ENCODE measurements at regions not wholly inside any gene's neighbourhood (a gene's known extent, or its start where the extent isn't known, plus 50 kb on each side); places are given as distances from the start of the nearest gene placed in this dataset.
"Not testable (repeated sequence)": the region's sequence is repeated elsewhere in the genome, so short reads cannot be mapped to it uniquely, and the experiment has no call there.

DNA sequence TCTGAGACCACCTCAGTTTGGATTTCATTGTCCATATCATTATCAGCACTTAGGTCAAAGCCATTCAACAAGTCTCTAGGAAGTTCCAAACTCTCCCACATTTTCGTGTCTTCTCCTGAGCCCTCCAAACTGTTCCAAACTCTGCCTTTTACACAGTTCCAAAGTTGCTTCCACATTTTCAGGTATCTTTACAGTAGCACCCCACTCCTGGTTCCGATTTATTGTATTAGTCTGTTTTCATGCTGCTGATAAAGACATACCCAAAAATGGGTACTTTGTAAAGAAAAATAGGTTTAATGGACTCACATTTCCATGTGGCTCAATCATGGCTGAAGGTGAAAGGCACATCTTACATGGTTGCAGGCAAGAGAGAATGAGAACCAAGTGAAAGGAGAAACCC is 646.4 kb upstream of the LRFN5 start:
- H3K4me1 ChIP-seq (ENCODE audit: insufficient read depth, low read length); H3K27ac ChIP-seq (ENCODE audit: low read length); H3K27me3 ChIP-seq (ENCODE audit: insufficient read depth, low read length); H3K4me3 ChIP-seq (ENCODE audit: low read length); H3K9ac ChIP-seq (ENCODE audit: low read depth, low read length): not testable (repeated sequence)
- H3K9me3 ChIP-seq (ENCODE audit: insufficient read depth, low read depth, low read length): peaks cover 17% of the 10 kb centered on the region
- H3K36me3 ChIP-seq (ENCODE audit: insufficient read depth, low read depth, low read length): peaks cover 25% of the 10 kb centered on the region

DNA sequence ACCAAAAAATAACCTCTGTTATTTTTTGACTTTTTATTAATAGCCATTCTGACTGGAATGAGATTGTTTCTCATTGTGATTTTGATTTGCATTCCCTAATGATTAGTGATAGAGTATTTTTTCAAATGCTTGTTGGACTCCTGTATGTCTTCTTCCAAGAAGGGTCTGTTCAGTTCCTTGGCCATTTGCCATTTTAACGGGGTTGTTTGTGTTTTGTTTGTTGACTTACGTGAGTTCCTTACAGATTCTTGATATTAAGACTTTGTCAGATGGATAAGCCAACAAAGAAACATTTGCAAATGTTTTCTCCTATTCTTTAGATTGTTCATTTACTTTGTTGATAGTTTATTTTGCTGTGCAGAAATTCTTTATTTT is 651.6 kb upstream of the LRFN5 start:
- Histone ChIP-seq H3K4me3 (ENCODE audit: low read length) (peak overlapping the region; percentile 81), H3K4me1 (ENCODE audit: insufficient read depth, low read length) (no peaks in the 10 kb centered on the region), H3K27me3 (ENCODE audit: insufficient read depth, low read length) (no peaks in the 10 kb centered on the region), H3K36me3 (ENCODE audit: insufficient read depth, low read depth, low read length) (peaks cover 16% of the 10 kb centered on the region), H3K9me3 (ENCODE audit: insufficient read depth, low read depth, low read length) (peaks cover 16% of the 10 kb centered on the region), H3K9ac (ENCODE audit: low read depth, low read length) (peak overlapping the region; percentile 80), H3K27ac (ENCODE audit: low read length) (no peak overlapping the region)

DNA sequence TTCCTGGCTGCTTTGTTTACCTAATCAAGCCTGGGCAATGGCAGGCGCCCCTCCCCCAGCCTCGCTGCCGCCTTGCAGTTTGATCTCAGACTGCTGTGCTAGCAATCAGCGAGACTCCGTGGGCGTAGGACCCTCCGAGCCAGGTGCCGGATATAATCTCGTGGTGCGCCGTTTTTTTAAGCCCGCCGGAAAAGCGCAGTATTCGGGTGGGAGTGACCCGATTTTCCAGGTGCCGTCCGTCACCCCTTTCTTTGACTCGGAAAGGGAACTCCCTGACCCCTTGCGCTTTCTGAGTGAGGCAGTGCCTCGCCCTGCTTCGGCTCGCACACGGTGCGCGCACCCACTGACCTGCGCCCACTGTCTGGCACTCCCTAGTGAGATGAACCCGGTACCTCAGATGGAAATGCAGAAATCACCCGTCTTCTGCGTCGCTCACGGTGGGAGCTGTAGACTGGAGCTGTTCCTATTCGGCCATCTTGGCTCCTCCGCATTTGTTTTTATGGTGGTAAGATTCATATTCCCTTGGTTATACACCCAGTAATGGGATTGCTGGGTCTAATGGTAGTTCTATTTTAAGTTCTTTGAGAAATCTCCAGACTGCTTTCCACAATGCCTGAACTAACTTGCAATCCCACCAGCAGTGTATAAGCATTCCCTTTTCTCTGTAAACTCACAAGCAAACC is 652.1 kb upstream of the LRFN5 start:
- Histone ChIP-seq H3K4me3 (ENCODE audit: low read length) (peak overlapping the region; percentile 81), H3K9me3 (ENCODE audit: insufficient read depth, low read depth, low read length) (peaks cover 11% of the 10 kb centered on the region), H3K36me3 (ENCODE audit: insufficient read depth, low read depth, low read length) (peaks cover 12% of the 10 kb centered on the region), H3K9ac (ENCODE audit: low read depth, low read length) (peak overlapping the region; percentile 80)
- H3K4me1 ChIP-seq (ENCODE audit: insufficient read depth, low read length); H3K27me3 ChIP-seq (ENCODE audit: insufficient read depth, low read length); H3K27ac ChIP-seq (ENCODE audit: low read length): not testable (repeated sequence)

DNA sequence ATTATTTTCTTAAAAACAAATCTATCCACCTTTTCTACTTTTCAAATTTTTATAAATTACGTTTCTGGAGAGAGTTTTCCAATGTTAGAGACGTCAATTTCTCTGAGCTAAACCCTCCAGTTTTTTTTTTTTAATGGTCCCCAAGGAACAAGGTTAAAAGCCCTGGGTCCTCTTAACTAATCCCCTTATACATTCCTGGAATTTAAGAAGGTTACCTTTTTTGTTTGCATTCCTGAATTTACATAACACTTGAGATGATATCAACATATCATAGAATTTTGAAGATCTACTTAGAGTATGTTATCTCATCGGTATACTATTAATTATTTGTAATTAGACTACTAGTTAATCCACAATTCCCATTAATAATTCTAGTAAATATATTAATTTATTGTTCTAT is 662.2 kb upstream of the LRFN5 start:
- Histone ChIP-seq H3K36me3 (ENCODE audit: insufficient read depth, low read depth, low read length) (no peaks in the 10 kb centered on the region), H3K27ac (ENCODE audit: low read length) (no peak overlapping the region), H3K4me1 (ENCODE audit: insufficient read depth, low read length) (no peaks in the 10 kb centered on the region; the same call in 1 of the 2 replicates), H3K27me3 (ENCODE audit: insufficient read depth, low read length) (no peaks in the 10 kb centered on the region), H3K9ac (ENCODE audit: low read depth, low read length) (no peak overlapping the region), H3K9me3 (ENCODE audit: insufficient read depth, low read depth, low read length) (no peaks in the 10 kb centered on the region), H3K4me3 (ENCODE audit: low read length) (no peak overlapping the region)

DNA sequence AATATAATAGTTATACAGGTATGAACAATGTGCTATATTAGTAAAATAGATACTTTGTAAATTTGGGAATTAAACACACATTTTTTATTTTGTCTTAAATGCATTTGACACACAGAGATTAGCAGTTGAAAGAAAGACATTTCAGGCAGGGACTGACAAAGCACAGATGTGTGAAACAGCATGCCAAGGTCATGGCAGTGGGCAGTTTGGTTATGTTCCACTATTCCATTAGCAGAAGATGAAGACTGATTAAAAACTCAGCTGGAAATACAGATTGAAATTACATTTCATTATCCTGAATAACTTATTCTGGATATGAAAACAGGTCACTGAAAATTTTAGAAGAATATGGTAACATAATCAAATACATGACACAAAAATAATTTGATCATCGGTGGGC is 669.8 kb upstream of the LRFN5 start:
- Histone ChIP-seq H3K4me1 (ENCODE audit: insufficient read depth, low read length) (no peaks in the 10 kb centered on the region), H3K27ac (ENCODE audit: low read length) (no peak overlapping the region), H3K4me3 (ENCODE audit: low read length) (no peak overlapping the region), H3K9me3 (ENCODE audit: insufficient read depth, low read depth, low read length) (no peaks in the 10 kb centered on the region), H3K36me3 (ENCODE audit: insufficient read depth, low read depth, low read length) (no peaks in the 10 kb centered on the region), H3K27me3 (ENCODE audit: insufficient read depth, low read length) (no peaks in the 10 kb centered on the region), H3K9ac (ENCODE audit: low read depth, low read length) (no peak overlapping the region)

DNA sequence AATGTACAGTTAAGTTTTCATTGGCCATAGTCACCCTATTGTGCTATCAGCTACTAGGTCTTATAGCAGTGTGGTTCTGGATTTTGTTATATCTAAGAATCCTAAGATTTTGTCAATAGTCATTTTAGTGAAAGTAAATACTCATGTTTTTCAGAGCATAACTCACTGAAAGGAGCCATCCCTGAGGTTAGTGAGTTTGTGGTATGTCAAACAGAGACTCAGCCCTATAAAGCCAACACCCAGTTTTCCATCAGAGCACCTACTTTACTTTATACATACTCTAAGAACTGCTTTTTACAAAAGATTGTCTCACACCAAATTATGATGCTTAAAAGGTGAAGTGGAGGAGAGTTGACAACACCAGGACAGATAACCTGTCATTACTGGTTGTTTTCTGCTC is 686.3 kb upstream of the LRFN5 start:
- H3K9ac ChIP-seq (ENCODE audit: low read depth, low read length): no peak overlapping the region
- H3K27ac ChIP-seq (ENCODE audit: low read length): no peak overlapping the region
- no peaks in the 10 kb centered on the region for H3K27me3 ChIP-seq (ENCODE audit: insufficient read depth, low read length)
- no peaks in the 10 kb centered on the region for H3K9me3 ChIP-seq (ENCODE audit: insufficient read depth, low read depth, low read length)
- H3K4me3 ChIP-seq (ENCODE audit: low read length): no peak overlapping the region
- H3K4me1 ChIP-seq (ENCODE audit: insufficient read depth, low read length): no peaks in the 10 kb centered on the region
- H3K36me3 ChIP-seq (ENCODE audit: insufficient read depth, low read depth, low read length): no peaks in the 10 kb centered on the region

DNA sequence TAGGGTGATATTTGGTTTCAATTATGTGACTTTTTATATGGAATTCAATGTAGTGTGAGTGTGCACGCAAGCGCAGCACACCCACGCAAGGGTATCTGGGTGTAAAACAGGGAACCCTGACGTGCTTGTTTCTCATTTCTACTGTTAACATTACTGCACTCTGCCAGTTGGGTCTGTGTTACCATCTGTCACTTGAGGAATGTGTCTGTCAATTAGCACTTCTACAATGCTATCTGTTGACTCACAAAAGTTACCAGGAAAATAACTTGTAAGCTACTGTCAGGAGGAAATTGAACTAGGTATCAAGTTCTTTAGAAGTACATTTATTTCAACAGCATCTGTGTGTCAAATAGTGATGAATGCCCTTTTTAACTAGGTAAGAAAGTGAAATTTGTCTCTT is 695.5 kb upstream of the LRFN5 start:
- H3K9me3 ChIP-seq (ENCODE audit: insufficient read depth, low read depth, low read length): no peaks in the 10 kb centered on the region

DNA sequence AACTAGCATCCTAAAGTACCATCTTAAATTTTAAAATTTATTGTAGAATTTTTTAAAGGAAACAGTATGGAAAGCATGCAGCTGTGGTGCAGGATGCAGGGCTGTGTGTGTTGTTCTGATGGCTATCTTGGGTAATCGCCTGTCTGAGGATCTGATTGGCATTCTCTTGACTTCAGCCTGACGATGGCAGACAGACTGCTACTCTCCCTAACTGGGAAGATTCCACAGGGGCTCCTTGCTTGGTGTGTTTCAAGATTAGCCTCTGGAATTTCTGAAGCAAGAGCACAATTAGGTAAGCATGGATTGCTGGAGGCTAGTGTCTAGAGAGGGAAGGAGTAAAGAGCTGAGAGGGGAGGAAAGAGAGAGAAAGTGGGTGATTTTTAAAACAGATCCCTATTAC is 696.8 kb upstream of the LRFN5 start:
- Histone ChIP-seq H3K4me1 (ENCODE audit: insufficient read depth, low read length) (no peaks in the 10 kb centered on the region), H3K9me3 (ENCODE audit: insufficient read depth, low read depth, low read length) (no peaks in the 10 kb centered on the region), H3K27ac (ENCODE audit: low read length) (no peak overlapping the region), H3K4me3 (ENCODE audit: low read length) (no peak overlapping the region), H3K27me3 (ENCODE audit: insufficient read depth, low read length) (no peaks in the 10 kb centered on the region), H3K9ac (ENCODE audit: low read depth, low read length) (no peak overlapping the region), H3K36me3 (ENCODE audit: insufficient read depth, low read depth, low read length) (no peaks in the 10 kb centered on the region)

More for the DNA sequence above, 695.5 kb upstream of the LRFN5 start:
- Histone ChIP-seq H3K36me3 (ENCODE audit: insufficient read depth, low read depth, low read length) (no peaks in the 10 kb centered on the region), H3K4me3 (ENCODE audit: low read length) (no peak overlapping the region), H3K4me1 (ENCODE audit: insufficient read depth, low read length) (no peaks in the 10 kb centered on the region), H3K27ac (ENCODE audit: low read length) (no peak overlapping the region), H3K27me3 (ENCODE audit: insufficient read depth, low read length) (no peaks in the 10 kb centered on the region), H3K9ac (ENCODE audit: low read depth, low read length) (no peak overlapping the region)

DNA sequence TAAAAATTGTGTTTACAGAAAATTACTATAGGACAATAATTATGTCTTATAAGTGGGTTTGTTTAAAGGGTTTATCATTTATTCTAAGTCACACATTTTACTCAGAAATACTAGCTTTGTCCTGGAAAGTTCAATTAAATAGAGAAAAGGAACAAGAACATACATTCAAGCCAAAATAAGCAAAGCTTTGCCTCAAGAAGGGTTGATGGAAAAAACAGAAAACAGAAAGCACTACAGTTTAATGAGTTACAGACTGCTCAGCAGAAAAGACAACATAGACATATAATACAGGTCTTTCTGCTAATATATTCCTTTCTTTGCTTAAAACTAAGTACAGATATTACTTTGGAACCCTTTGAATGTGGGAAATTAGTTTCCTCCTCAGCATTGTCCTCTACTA is 703.0 kb upstream of the LRFN5 start:
- H3K4me1 ChIP-seq (ENCODE audit: insufficient read depth, low read length): no peaks in the 10 kb centered on the region
- H3K27me3 ChIP-seq (ENCODE audit: insufficient read depth, low read length): no peaks in the 10 kb centered on the region
- H3K4me3 ChIP-seq (ENCODE audit: low read length): no peak overlapping the region
- no peaks in the 10 kb centered on the region for H3K36me3 ChIP-seq (ENCODE audit: insufficient read depth, low read depth, low read length)
- no peak overlapping the region for H3K9ac ChIP-seq (ENCODE audit: low read depth, low read length)
- H3K27ac ChIP-seq (ENCODE audit: low read length): no peak overlapping the region
- H3K9me3 ChIP-seq (ENCODE audit: insufficient read depth, low read depth, low read length): no peaks in the 10 kb centered on the region

DNA sequence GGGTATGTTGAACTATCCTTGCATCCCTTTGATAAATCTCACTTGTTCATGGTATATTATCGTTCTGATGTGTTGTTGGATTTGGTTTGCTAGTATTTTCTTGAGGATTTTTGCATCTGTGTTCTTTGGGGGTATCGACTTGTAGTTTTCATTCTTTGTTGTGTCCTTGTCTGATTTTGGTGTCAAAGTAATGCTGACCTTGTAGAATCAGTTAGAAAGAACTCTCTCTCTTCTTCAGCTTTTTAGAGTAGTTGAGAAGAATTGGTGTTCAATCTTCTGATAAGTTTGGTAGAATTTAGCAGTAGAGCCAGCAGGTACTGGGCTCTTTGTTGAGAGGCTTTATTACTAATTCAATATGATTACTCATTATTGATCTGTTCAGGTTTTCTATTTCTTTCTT is 707.2 kb upstream of the LRFN5 start:
- no peak overlapping the region for H3K27ac ChIP-seq (ENCODE audit: low read length)
- H3K9me3 ChIP-seq (ENCODE audit: insufficient read depth, low read depth, low read length): no peaks in the 10 kb centered on the region
- H3K36me3 ChIP-seq (ENCODE audit: insufficient read depth, low read depth, low read length): no peaks in the 10 kb centered on the region
- H3K27me3 ChIP-seq (ENCODE audit: insufficient read depth, low read length): no peaks in the 10 kb centered on the region
- no peak overlapping the region for H3K4me3 ChIP-seq (ENCODE audit: low read length)
- no peaks in the 10 kb centered on the region for H3K4me1 ChIP-seq (ENCODE audit: insufficient read depth, low read length)
- H3K9ac ChIP-seq (ENCODE audit: low read depth, low read length): no peak overlapping the region

DNA sequence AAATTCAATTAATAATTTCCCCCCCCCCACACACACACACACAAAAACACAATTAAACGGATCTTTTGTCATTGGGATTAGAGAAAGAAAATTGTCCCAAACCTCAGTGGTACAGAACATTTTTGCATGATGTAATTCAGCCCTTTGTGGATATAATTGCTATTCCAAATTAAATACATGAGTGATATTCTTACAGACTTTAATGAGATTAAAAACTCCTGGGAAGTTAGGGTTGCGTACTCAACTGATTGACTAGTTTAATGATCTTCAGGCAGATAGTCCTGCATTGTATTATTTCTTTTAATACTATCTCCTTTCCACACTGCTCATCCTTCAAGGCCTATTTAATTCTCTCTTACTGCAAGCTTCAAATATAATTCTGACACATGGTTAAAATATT is 711.8 kb upstream of the LRFN5 start:
- no peaks in the 10 kb centered on the region for H3K36me3 ChIP-seq (ENCODE audit: insufficient read depth, low read depth, low read length)
- H3K4me1 ChIP-seq (ENCODE audit: insufficient read depth, low read length): no peaks in the 10 kb centered on the region
- H3K27ac ChIP-seq (ENCODE audit: low read length): no peak overlapping the region
- no peak overlapping the region for H3K9ac ChIP-seq (ENCODE audit: low read depth, low read length)
- H3K27me3 ChIP-seq (ENCODE audit: insufficient read depth, low read length): no peaks in the 10 kb centered on the region
- no peak overlapping the region for H3K4me3 ChIP-seq (ENCODE audit: low read length)
- no peaks in the 10 kb centered on the region for H3K9me3 ChIP-seq (ENCODE audit: insufficient read depth, low read depth, low read length)

DNA sequence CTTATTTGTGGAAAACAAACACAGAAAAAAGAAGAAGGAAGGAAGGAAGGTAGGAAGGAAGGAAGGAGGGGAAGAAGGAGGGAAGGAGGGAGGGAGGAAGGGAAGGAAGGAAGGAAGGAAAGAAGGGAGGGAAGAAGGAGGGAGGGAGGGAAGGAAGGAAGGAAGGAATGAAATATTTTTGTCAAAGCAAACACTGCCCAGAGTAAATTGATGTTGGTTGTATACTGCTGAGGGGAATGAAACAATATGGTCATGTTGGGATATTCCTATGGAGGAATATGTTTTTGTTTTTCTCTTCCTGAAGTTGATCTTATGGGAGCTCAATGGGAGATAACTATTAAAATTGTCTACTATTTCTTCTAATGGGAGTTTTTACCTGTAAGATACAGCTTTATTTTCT is 717.5 kb upstream of the LRFN5 start:
- H3K9ac ChIP-seq (ENCODE audit: low read depth, low read length): no peak overlapping the region

More for the DNA sequence above, 717.5 kb upstream of the LRFN5 start:
- no peaks in the 10 kb centered on the region for H3K9me3 ChIP-seq (ENCODE audit: insufficient read depth, low read depth, low read length)
- H3K4me1 ChIP-seq (ENCODE audit: insufficient read depth, low read length): no peaks in the 10 kb centered on the region
- no peak overlapping the region for H3K4me3 ChIP-seq (ENCODE audit: low read length)
- no peak overlapping the region for H3K27ac ChIP-seq (ENCODE audit: low read length)
- H3K36me3 ChIP-seq (ENCODE audit: insufficient read depth, low read depth, low read length): no peaks in the 10 kb centered on the region
- H3K27me3 ChIP-seq (ENCODE audit: insufficient read depth, low read length): no peaks in the 10 kb centered on the region
